ENCODE measurements at regions not wholly inside any gene's neighbourhood (a gene's known extent, or its start where the extent isn't known, plus 50 kb on each side); places are given as distances from the start of the nearest gene placed in this dataset.

GRCh38 chr4:54445866-54446265 is 211.9 kb upstream of the KIT start:
- H3K27ac ChIP-seq (ENCODE audit: low read depth, low read length) = no peak overlapping the region
- no peak overlapping the region for H3K23ac ChIP-seq (ENCODE audit: insufficient read length)
- POLR2A ChIA-PET (ENCODE audit: partially characterized antibody) = no interaction called here
- H3K4me3 ChIP-seq (ENCODE audit: extremely low read depth in 1 of 4, insufficient read depth in 2 of 4, low read depth in 3 of 4, low read length in 4 of 4) = no peak overlapping the region
- FAIRE-seq (no peak), DNase-seq (ENCODE audit: low read depth in 1 of 2, low spot score in 2 of 2) (no peak)
- no peak overlapping the region for H2BK20ac ChIP-seq (ENCODE audit: low read length)
- CTCF ChIA-PET (ENCODE audit: partially characterized antibody) = interaction anchor here (1.3 to 2.5 kb wide), 2 partner anchors 9 to 13 kb away, joined by 3 to 7 read pairs; no protein-coding TSS in a partner anchor
- H3K56ac ChIP-seq (replicated peaks; ENCODE audit: insufficient read length, low read depth, low read length) = no peak overlapping the region
- H3K4me1 ChIP-seq (replicated peaks in 1 of 4; ENCODE audit: control insufficient read depth in 3 of 4, insufficient read depth in 4 of 4, low read length in 3 of 4) = no peaks in the 10 kb centered on the region
- H3K36me3 ChIP-seq (ENCODE audit: control insufficient read depth in 2 of 4, insufficient read depth in 4 of 4, low read length in 3 of 4) = no peaks in the 10 kb centered on the region
- no peak overlapping the region for H4K5ac ChIP-seq (ENCODE audit: insufficient read length, low read depth, low read length)
- no peak overlapping the region for H2BK12ac ChIP-seq (ENCODE audit: low read depth, low read length)
- H3K23me2 ChIP-seq (ENCODE audit: low read depth, low read length) = no peaks in the 10 kb centered on the region
- no peak overlapping the region for H4K91ac ChIP-seq (replicated peaks; ENCODE audit: insufficient read length, low read length)
- no peaks in the 10 kb centered on the region for H3K79me1 ChIP-seq (ENCODE audit: low read depth, low read length)
- no peaks in the 10 kb centered on the region for H4K20me1 ChIP-seq (replicated peaks in 1 of 2; ENCODE audit: control insufficient read depth in 1 of 2, insufficient read depth in 2 of 2, low read length in 2 of 2)
- H3K4me2 ChIP-seq (ENCODE audit: insufficient read depth in 1 of 2, low read depth in 2 of 2, low read length in 2 of 2) = no peak overlapping the region
- H3K9me3 ChIP-seq (ENCODE audit: insufficient read depth in 2 of 2, low read depth in 1 of 2, low read length in 1 of 2) = peaks cover 4 to 8% of the 10 kb centered on the region in 2 experiments; a peak in 2 of 4 replicates
- H3K79me2 ChIP-seq (ENCODE audit: control insufficient read depth in 1 of 2, insufficient read depth in 2 of 2, low read length in 2 of 2) = no peaks in the 10 kb centered on the region
- no peak overlapping the region for H2AFZ ChIP-seq (ENCODE audit: low read length)
- H3K27me3 ChIP-seq (replicated peaks in 1 of 4; ENCODE audit: control insufficient read depth in 3 of 4, extremely low read depth in 1 of 4, insufficient read depth in 3 of 4, low read length in 3 of 4) = peaks cover 0 to 1% (median 0%) of the 10 kb centered on the region in 4 experiments; a peak in 1 of 7 replicates
- no peak overlapping the region for H2BK5ac ChIP-seq (ENCODE audit: low read depth, low read length)
- H3K9ac ChIP-seq (replicated peaks in 1 of 4; ENCODE audit: extremely low read depth in 1 of 4, low read depth in 3 of 4, low read length in 3 of 4) = no peak overlapping the region
- no peak overlapping the region for H3K14ac ChIP-seq (ENCODE audit: insufficient read length)
- H3K18ac ChIP-seq (ENCODE audit: extremely low read depth, low read length) = no peak overlapping the region
- no peak overlapping the region for H2BK15ac ChIP-seq (ENCODE audit: low read length)
- H4K8ac ChIP-seq (ENCODE audit: extremely low read depth, insufficient read depth, low read length) = no peak overlapping the region
- H2AK5ac ChIP-seq (ENCODE audit: low read depth, low read length) = no peak overlapping the region
- no peak overlapping the region for H2BK120ac ChIP-seq (replicated peaks; ENCODE audit: low read depth, low read length)
- no peak overlapping the region for H3K4ac ChIP-seq (replicated peaks; ENCODE audit: insufficient read length, low read depth, low read length)
- TF ChIP-seq CBX5 (IDR thresholded peaks at IDR 0.05; ENCODE audit: low read depth, low read length) (no peak), FOSL1 (IDR thresholded peaks at IDR 0.05; ENCODE audit: insufficient read depth, low read depth, low read length) (no peak), ASH2L (IDR thresholded peaks at IDR 0.05; ENCODE audit: low read length) (no peak), CEBPB (IDR thresholded peaks at IDR 0.05; ENCODE audit: low read depth, low read length) (no peak), TAF1 (IDR thresholded peaks at IDR 0.05; ENCODE audit: low read depth, low read length) (no peak), ZNF274 (IDR thresholded peaks at IDR 0.05; ENCODE audit: borderline replicate concordance, extremely low read depth, low read length) (no peak), CREB1 (IDR thresholded peaks at IDR 0.05) (no peak), SIRT6 (IDR thresholded peaks at IDR 0.05; ENCODE audit: low read length) (no peak), TBP (IDR thresholded peaks at IDR 0.05; ENCODE audit: low read depth, low read length) (no peak), GTF2F1 (IDR thresholded peaks at IDR 0.05; ENCODE audit: borderline replicate concordance, low read depth, low read length) (no peak), SIX5 (IDR thresholded peaks at IDR 0.05; ENCODE audit: low read depth, low read length) (no peak), CTBP2 (IDR thresholded peaks at IDR 0.05; ENCODE audit: borderline replicate concordance, insufficient read depth, insufficient read length, low read length) (no peak), CHD1 (IDR thresholded peaks at IDR 0.05; ENCODE audit: low read depth, low read length) (no peak), BCL11A (IDR thresholded peaks at IDR 0.05; ENCODE audit: low read depth in 2 of 2, low read length in 2 of 2) (no peak), NRF1 (IDR thresholded peaks at IDR 0.05; ENCODE audit: low read depth, low read length) (no peak)
